ENCODE measurements at regions not wholly inside any gene's neighbourhood (a gene's known extent, or its start where the extent isn't known, plus 50 kb on each side); places are given as distances from the start of the nearest gene placed in this dataset.

DNA sequence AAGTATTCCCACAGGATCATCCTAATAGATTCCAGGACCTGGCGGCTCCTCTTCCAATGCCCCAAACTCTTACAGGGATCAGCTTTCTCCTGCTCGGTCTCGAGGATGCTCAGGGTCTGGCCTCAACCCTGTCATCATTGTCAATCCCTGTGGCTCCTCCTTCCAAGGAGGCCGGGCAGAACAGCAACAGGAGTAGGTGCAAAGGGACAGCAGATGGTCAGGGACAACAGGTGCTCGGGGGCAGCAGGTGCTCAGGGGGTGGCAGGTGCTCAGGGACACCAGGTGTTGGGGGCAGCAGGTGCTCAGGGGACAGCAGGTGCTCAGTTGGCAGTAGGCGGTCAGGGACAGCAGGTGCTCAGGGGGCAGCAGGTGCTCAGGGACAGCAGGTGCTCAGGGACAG is 84.8 kb downstream of the TTLL2 start:
- H3K27ac ChIP-seq, result no peak overlapping the region
- no peaks in the 10 kb centered on the region for H3K4me1 ChIP-seq
- H3K4me3 ChIP-seq, result no peak overlapping the region
- TF ChIP-seq, protein P1, sequence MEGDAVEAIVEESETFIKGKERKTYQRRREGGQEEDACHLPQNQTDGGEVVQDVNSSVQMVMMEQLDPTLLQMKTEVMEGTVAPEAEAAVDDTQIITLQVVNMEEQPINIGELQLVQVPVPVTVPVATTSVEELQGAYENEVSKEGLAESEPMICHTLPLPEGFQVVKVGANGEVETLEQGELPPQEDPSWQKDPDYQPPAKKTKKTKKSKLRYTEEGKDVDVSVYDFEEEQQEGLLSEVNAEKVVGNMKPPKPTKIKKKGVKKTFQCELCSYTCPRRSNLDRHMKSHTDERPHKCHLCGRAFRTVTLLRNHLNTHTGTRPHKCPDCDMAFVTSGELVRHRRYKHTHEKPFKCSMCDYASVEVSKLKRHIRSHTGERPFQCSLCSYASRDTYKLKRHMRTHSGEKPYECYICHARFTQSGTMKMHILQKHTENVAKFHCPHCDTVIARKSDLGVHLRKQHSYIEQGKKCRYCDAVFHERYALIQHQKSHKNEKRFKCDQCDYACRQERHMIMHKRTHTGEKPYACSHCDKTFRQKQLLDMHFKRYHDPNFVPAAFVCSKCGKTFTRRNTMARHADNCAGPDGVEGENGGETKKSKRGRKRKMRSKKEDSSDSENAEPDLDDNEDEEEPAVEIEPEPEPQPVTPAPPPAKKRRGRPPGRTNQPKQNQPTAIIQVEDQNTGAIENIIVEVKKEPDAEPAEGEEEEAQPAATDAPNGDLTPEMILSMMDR (IDR thresholded peaks at IDR 0.05), result no peak
- DNase-seq, result peak; percentile 39
- no peaks in the 10 kb centered on the region for H3K36me3 ChIP-seq
- intact Hi-C loops (cut with DNase I), result no loop called here
- H3K27me3 ChIP-seq, result no peaks in the 10 kb centered on the region
- no peak for ATAC-seq
- H3K9me3 ChIP-seq, result no peaks in the 10 kb centered on the region

DNA sequence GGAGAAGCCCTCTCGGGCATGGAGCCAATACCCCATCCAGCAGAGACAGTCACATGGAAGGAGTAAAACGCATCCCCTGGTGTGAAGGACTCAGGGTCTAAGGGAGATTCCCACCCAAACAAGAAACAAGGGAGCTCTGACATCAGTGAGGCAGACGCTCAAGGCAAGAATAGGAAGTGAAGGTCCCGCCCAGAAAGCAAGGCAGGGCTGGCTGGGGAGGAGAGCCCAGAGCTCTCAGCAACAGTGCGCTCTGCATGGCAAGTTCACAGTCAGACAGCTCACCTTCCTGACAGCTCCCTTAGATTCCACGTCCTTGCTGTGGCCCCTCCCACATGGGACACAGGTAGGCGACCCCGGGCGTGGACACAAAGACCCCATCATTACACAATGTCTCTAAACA is 85.6 kb downstream of the TTLL2 start:
- Histone ChIP-seq H3K36me3 (no peaks in the 10 kb centered on the region), H3K9me3 (no peaks in the 10 kb centered on the region), H3K27me3 (no peaks in the 10 kb centered on the region), H3K27ac (no peak overlapping the region), H3K4me3 (no peak overlapping the region), H3K4me1 (no peaks in the 10 kb centered on the region)
- TF ChIP-seq, protein P1 (IDR thresholded peaks at IDR 0.05), result no peak
- ATAC-seq (peak; percentile 7), DNase-seq (peak; percentile 38)
- intact Hi-C loops (cut with DNase I), result no loop called here

DNA sequence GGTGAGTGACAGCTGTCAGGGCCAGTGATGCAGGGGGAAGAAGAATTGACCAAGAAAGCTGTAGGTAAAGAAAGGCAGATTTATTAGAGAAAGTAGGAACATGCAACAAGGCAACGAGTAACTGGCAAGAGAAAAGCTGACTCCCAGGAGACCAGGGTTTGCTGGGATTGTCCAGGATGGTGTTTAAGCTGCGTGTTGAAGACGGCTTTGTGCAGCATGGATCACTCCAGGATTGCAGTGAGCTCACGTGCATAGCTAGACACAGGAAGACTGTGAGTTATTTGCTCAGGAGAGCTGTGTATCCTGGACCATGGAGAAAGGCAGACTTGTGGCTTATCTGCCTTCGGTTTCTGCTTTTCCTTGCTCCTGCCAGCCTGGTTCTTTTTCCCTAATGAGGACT is 87.6 kb downstream of the TTLL2 start:
- Histone ChIP-seq H3K36me3 (no peaks in the 10 kb centered on the region), H3K27ac (no peak overlapping the region), H3K9me3 (no peaks in the 10 kb centered on the region), H3K4me3 (no peak overlapping the region), H3K4me1 (no peaks in the 10 kb centered on the region), H3K27me3 (peaks cover 5% of the 10 kb centered on the region)
- no peak for ATAC-seq
- DNase-seq, result no peak
- TF ChIP-seq, protein P1 (IDR thresholded peaks at IDR 0.05), result no peak
- intact Hi-C loops (cut with DNase I), result no loop called here

DNA sequence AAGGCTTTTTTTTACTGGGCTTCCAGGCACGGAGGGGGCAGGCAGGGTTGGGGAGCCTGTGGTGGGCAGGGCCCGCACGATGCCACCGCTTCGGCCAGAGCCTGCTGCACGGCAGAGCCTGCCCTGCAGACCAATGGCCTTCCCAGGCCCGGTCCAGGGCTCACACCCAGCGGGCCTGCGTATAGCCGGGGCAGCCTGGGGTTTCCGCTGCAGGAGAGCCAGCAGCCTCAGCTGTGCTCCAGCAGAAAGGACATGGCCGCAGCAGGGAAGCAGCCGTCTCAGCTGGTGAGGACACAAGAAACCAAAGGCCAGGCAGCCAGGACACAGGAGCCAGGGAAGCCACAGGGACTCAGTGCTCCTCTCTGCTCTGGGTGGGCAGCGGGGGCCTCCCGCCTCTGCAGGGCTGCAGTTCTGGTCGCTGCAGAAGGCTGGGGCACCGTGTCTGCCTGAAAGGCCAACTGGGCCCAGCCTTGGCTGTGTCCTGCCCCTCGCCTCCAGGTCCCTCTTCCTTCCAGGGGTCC is 90.6 kb downstream of the TTLL2 start:
- intact Hi-C loops (cut with DNase I), result no loop called here
- no peaks in the 10 kb centered on the region for H3K9me3 ChIP-seq
- H3K4me3 ChIP-seq, result no peak overlapping the region
- ATAC-seq, result peak; percentile 25
- no peaks in the 10 kb centered on the region for H3K36me3 ChIP-seq
- TF ChIP-seq, protein P1 (IDR thresholded peaks at IDR 0.05), result no peak
- H3K4me1 ChIP-seq, result no peaks in the 10 kb centered on the region
- DNase-seq, result peak; percentile 48
- no peak overlapping the region for H3K27ac ChIP-seq
- H3K27me3 ChIP-seq, result peaks cover 5% of the 10 kb centered on the region

DNA sequence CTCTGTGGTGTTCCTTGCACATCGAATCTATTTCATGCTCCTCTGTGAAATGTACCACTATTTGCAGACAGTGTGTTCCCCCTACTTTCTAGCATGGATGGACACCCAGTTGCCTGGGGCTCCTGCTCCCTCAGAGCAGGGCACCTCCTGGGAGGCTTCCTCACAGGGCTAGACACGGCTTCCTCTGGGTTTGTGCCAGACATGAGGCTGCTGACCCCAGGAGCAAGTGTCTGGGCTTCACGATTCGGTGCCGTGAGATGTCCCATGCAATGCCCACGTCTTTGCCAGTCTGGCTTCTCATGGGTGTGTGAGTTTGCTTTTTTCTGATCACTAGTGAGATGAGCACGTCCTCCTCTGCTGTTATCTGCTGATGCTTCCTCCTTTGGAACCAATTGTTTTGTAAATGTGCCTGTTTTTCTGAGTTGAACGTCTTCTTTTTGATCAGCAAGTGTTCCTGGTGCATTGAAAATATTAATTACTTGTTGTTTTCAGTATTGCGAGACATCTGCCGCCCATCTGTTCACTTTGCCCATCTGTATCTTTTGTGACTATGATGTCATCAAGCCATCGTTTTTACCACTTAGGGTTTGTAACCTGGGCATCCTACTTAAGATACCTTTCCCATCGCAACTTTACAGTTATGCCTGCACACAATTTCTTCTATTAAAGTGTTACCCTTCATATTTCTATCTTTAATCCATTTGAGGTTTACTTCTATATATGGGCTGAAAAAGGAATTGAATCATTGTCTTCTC is 92.0 kb downstream of the TTLL2 start:
- ATAC-seq (no peak), DNase-seq (no peak)
- TF ChIP-seq, protein P1 (IDR thresholded peaks at IDR 0.05), result no peak
- no peaks in the 10 kb centered on the region for H3K4me1 ChIP-seq
- H3K36me3 ChIP-seq, result no peaks in the 10 kb centered on the region
- H3K27ac ChIP-seq, result no peak overlapping the region
- no peak overlapping the region for H3K4me3 ChIP-seq
- intact Hi-C loops (cut with DNase I), result no loop called here
- no peaks in the 10 kb centered on the region for H3K9me3 ChIP-seq
- peaks cover 5% of the 10 kb centered on the region for H3K27me3 ChIP-seq

All from upper lobe of right lung (tissue), 1 donor.